HEK293T (cell line): ENCODE measurements at regions not wholly inside any gene's neighbourhood (a gene's known extent, or its start where the extent isn't known, plus 50 kb on each side); places are given as distances from the start of the nearest gene placed in this dataset.

Experiments used
- CTCF ChIA-PET: fragments of 350-600 bp; formaldehyde crosslinking; extraction: SDS; loops from one replicate; lab custom pipeline; 2021; ENCODE audit warnings: antibody characterized with exemption, inconsistent platforms; lab: Yijun Ruan, JAX
- POLR2A ChIA-PET: fragments of 350-600 bp; formaldehyde crosslinking; extraction: SDS; loops from one replicate; lab custom pipeline; 2020; ENCODE audit warnings: antibody characterized with exemption, inconsistent platforms; lab: Yijun Ruan, JAX
- DNase-seq: peaks from one replicate; pipeline ENCODE4 v3.0.0; 2012; ENCODE audit warnings: mixed read lengths; ENCODE audit errors: extremely low spot score
- ARNT ChIP-seq: fragments of 450-650 bp; IDR thresholded peaks from 2 replicates; pipeline ENCODE4 v1.6.1; 2017; ENCODE audit warnings: mild to moderate bottlenecking
- BHLHE40 ChIP-seq: fragments of 450-650 bp; IDR thresholded peaks from 2 replicates; pipeline ENCODE4 v1.6.1; 2016; ENCODE audit warnings: mild to moderate bottlenecking, moderate library complexity, borderline replicate concordance
- CTBP1 ChIP-seq: fragments of 450-650 bp; IDR thresholded peaks from 2 replicates; pipeline ENCODE4 v1.6.1; 2016; ENCODE audit warnings: borderline replicate concordance
- ELF4 ChIP-seq: fragments of 450-650 bp; IDR thresholded peaks from 2 replicates; pipeline ENCODE4 v1.6.1; 2017; ENCODE audit warnings: antibody characterized with exemption
- FOXA1 ChIP-seq: fragments of 450-650 bp; IDR thresholded peaks from 2 replicates; pipeline ENCODE4 v1.6.1; 2016; ENCODE audit warnings: mild to moderate bottlenecking
- FOXK2 ChIP-seq: fragments of 450-650 bp; IDR thresholded peaks from 2 replicates; pipeline ENCODE4 v1.6.1; 2016; ENCODE audit warnings: mild to moderate bottlenecking
- FOXM1 ChIP-seq: fragments of 450-650 bp; IDR thresholded peaks from 2 replicates; pipeline ENCODE4 v1.6.1; 2017; ENCODE audit warnings: mild to moderate bottlenecking, borderline replicate concordance
- HDGF ChIP-seq: fragments of 450-650 bp; IDR thresholded peaks from 2 replicates; pipeline ENCODE4 v1.6.1; 2017; ENCODE audit warnings: antibody characterized with exemption, borderline replicate concordance
- L3MBTL2 ChIP-seq: fragments of 450-650 bp; conservative IDR thresholded peaks from 2 replicates; pipeline ENCODE4 v1.6.1; 2016; ENCODE audit warnings: mild to moderate bottlenecking
- LEF1 ChIP-seq: fragments of 450-650 bp; IDR thresholded peaks from 2 replicates; pipeline ENCODE4 v1.6.1; 2017; ENCODE audit warnings: mild to moderate bottlenecking, borderline replicate concordance
- NFRKB ChIP-seq: fragments of 450-650 bp; IDR thresholded peaks from 2 replicates; pipeline ENCODE4 v1.6.1; 2016; ENCODE audit warnings: mild to moderate bottlenecking, moderate library complexity
- SP1 ChIP-seq: fragments of 450-650 bp; IDR thresholded peaks from 2 replicates; pipeline ENCODE4 v1.6.1; 2017
- SUZ12 ChIP-seq: fragments of 450-650 bp; IDR thresholded peaks from 2 replicates; pipeline ENCODE4 v1.6.1; 2016; ENCODE audit warnings: mild to moderate bottlenecking
- TARDBP ChIP-seq: fragments of 450-650 bp; IDR thresholded peaks from 2 replicates; pipeline ENCODE4 v1.6.1; 2016
- ZNF384 ChIP-seq: fragments of 450-650 bp; IDR thresholded peaks from 2 replicates; pipeline ENCODE4 v1.6.1; 2016
- TF ChIP-seq, protein P1 (sequence below): fragments of 450-650 bp; IDR thresholded peaks from 2 replicates; pipeline ENCODE4 v1.6.1; 2016

DNA sequence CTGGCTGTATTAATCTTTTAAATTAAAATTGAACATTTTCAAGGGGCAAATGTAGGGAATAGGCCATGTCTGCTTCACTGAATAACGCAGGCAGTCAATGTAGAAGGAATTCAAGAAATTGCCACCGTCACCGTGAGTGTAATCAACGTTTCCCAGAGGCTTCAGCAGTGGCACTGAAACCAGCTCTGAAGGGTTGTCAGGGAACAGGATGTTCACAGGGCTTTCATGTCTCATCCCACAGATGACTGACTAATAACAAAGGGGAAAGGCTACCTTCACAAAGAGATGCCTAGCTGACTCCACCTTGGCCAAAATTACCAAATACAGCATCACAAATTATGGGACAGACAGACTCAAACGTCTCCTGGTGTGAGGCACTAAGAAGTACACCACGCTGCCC lies 70.4 kb upstream of the SIMC1 start:
- DNase-seq = no peak
- TF ChIP-seq NFRKB (no peak), ARNT (no peak), L3MBTL2 (no peak), CTBP1 (no peak), ZNF384 (no peak), FOXK2 (no peak), TARDBP (no peak), LEF1 (no peak), FOXA1 (no peak), SP1 (no peak)
- ChIA-PET CTCF (no interaction called here), POLR2A (no interaction called here)

DNA sequence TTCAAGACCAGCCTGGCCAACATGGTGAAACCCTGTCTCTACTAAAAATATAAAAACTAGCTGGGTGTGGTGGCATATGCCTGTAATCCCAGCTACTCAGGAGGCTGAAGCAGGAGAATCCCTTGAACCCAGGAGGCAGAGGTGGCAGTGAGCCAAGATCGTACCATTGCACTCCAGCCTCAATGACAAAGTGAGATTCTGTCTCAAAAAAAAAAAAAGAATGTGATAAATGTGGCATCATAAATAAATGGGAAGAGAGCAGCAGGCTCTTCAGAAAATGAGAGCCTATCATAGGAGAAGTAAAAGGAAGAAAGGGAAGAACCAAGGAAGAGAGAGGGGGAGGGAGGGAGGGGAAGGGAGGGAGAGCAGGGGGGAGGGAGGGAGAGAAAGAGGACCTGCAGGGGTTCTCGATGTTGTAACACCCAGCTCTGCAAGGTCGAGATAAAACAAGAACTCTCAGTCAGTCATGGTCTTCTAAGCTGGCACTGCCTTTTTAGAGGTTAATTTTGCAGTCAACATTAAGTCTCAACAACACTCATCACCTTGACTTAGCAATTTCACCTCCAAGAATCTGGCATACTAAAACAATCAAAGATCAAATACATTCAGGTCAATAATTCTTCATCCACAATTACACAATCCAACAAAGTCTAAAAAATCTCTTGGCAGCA lies 68.7 kb upstream of the SIMC1 start:
- TF ChIP-seq BHLHE40 (no peak), SUZ12 (no peak), FOXM1 (no peak), TARDBP (no peak), ARNT (no peak), L3MBTL2 (no peak), ELF4 (no peak), HDGF (no peak), FOXA1 (no peak), ZNF384 (no peak), NFRKB (no peak), CTBP1 (no peak), FOXK2 (no peak), LEF1 (no peak), SP1 (no peak)
- TF ChIP-seq, protein P1, sequence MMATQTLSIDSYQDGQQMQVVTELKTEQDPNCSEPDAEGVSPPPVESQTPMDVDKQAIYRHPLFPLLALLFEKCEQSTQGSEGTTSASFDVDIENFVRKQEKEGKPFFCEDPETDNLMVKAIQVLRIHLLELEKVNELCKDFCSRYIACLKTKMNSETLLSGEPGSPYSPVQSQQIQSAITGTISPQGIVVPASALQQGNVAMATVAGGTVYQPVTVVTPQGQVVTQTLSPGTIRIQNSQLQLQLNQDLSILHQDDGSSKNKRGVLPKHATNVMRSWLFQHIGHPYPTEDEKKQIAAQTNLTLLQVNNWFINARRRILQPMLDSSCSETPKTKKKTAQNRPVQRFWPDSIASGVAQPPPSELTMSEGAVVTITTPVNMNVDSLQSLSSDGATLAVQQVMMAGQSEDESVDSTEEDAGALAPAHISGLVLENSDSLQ = no peak
- ChIA-PET POLR2A (no interaction called here), CTCF (no interaction called here)
- DNase-seq = no peak

DNA sequence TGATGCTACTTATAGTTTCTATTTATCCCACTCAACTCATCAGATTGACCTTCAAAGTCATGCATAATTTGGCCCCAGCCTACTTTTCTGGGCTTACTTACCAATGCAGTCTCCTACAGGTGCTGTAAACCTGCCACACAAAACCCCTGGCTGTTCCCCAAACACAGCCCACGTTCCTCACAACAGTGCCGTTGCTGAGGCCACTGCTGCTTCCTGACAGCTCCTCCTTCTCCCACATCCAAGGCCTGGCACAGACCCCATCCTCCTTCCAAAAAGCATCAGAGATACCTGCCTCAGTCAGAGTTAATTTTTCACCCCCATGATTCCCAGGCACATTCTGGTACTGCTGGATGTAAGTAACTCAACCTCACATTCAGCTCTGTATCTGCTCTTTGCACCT lies 68.1 kb upstream of the SIMC1 start:
- TF ChIP-seq SUZ12 (no peak), NFRKB (no peak), LEF1 (no peak), FOXM1 (no peak), ARNT (no peak), FOXK2 (no peak), CTBP1 (no peak), HDGF (no peak), FOXA1 (no peak), L3MBTL2 (no peak), TARDBP (no peak), BHLHE40 (no peak), ZNF384 (no peak), SP1 (no peak), ELF4 (no peak)
- TF ChIP-seq, protein P1 = no peak
- ChIA-PET POLR2A (interaction anchor here (0.9 kb wide), 1 partner anchor 11 kb away, joined by 3 read pairs; no protein-coding TSS in a partner anchor), CTCF (no interaction called here)
- no peak for DNase-seq

DNA sequence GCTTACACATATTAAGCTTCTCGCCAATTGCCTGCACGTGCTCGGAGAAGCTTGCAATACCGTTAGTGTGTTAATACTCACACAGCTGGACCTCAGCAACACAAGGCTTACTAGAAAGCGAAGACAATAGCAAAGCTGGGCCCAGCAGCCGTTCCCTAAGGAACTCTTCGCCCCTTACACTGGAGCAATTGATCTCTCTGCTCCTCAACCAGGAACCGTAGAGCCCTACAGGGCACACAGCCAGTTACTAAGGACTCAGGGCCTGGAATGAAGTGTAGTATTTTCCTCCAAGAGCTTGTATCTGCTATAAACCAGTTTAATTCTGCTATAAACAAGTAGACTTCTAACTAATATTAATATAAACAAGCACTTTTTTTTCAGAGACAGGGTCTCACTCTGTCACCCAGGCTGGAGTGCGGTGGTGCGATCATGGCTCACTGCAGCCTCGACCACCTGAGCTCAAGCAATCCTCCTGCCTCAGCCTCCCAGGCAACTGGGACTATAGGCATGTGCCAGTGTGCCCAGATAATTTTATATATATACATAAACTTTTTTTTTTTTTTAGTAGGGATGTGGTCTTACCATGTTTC lies 67.0 kb upstream of the SIMC1 start:
- CTCF ChIA-PET = interaction anchor here (0.7 to 1.5 kb wide), 2 partner anchors 9 to 132 kb away, joined by 3 to 6 read pairs; no protein-coding TSS in a partner anchor
- POLR2A ChIA-PET = interaction anchor here (0.9 kb wide), 1 partner anchor 9 kb away, joined by 3 read pairs; no protein-coding TSS in a partner anchor
- TF ChIP-seq NFRKB (no peak), BHLHE40 (no peak), SUZ12 (no peak), HDGF (no peak), LEF1 (no peak), CTBP1 (no peak), SP1 (no peak), FOXA1 (no peak), L3MBTL2 (no peak), FOXK2 (no peak), ARNT (no peak), ZNF384 (no peak), ELF4 (no peak), TARDBP (no peak), FOXM1 (no peak)
- TF ChIP-seq, protein P1 = no peak
- no peak for DNase-seq

DNA sequence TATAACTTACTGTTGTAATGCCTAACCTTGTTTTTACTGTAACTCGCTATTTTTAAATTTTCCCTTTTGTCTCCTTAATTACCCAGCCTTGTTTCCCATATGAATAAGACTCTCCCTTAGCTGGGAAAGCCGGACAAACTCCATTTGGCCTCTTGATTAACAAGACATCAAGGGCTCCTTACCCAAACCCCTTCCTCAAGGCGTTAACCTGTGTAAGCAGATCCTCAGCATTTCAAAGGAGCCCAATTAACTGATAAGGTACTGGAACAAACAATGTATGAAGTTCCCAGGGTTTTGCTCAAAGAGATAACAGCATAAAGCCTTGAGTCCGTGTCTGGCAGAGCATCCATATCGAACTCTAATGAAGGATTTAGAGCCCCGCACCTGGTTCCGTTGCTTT lies 66.0 kb upstream of the SIMC1 start:
- CTCF ChIA-PET = no interaction called here
- no peak for TF ChIP-seq HDGF
- TF ChIP-seq TARDBP = no peak
- TF ChIP-seq ARNT = no peak
- TF ChIP-seq BHLHE40 = no peak
- TF ChIP-seq, protein P1 = no peak
- TF ChIP-seq LEF1 = no peak
- TF ChIP-seq SP1 = no peak
- TF ChIP-seq L3MBTL2 = no peak
- no peak for TF ChIP-seq FOXA1
- no peak for TF ChIP-seq ZNF384
- no peak for TF ChIP-seq FOXK2
- no peak for TF ChIP-seq ELF4
- no peak for TF ChIP-seq CTBP1
- no peak for DNase-seq
- POLR2A ChIA-PET = no interaction called here
